NB4 (cell line): ENCODE measurements at regions not wholly inside any gene's neighbourhood (a gene's known extent, or its start where the extent isn't known, plus 50 kb on each side); places are given as distances from the start of the nearest gene placed in this dataset.

Experiments
- MYC ChIP-seq: IDR thresholded peaks from 2 replicates; pipeline ENCODE4 v1.6.1; 2011; ENCODE audit warnings: low read depth, low read length
- POLR2A ChIP-seq: IDR thresholded peaks from 2 replicates; pipeline ENCODE4 v1.6.1; 2011; ENCODE audit warnings: mild to moderate bottlenecking; ENCODE audit not compliant: insufficient read length; ENCODE audit errors: extremely low read depth
- TF ChIP-seq, protein P1 (sequence below): IDR thresholded peaks from one replicate; pipeline ENCODE4 v1.5.1; 2012; ENCODE audit warnings: low read depth, low read length
- TF ChIP-seq, protein P2 (sequence below): IDR thresholded peaks from 2 replicates; pipeline ENCODE4 v1.6.1; 2011; ENCODE audit warnings: low read depth, low read length

DNA sequence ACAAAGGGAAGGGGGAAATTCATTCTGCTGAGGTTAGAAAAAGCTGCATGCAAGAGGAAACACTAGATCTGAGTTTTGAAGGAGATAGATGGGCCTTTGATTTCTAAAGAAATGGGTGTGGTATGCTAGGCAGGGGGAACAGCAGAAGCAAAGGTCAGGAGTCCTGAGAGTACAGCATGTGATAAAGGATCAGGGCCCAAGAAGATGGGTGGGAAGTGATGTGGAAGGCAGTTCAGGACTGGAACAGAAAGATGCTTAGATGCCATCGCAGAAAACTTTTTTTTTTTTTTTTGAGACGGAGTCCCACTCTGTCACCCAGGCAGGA lies 126.2 kb downstream of the ALDH8A1 start:
- TF ChIP-seq, protein P1, sequence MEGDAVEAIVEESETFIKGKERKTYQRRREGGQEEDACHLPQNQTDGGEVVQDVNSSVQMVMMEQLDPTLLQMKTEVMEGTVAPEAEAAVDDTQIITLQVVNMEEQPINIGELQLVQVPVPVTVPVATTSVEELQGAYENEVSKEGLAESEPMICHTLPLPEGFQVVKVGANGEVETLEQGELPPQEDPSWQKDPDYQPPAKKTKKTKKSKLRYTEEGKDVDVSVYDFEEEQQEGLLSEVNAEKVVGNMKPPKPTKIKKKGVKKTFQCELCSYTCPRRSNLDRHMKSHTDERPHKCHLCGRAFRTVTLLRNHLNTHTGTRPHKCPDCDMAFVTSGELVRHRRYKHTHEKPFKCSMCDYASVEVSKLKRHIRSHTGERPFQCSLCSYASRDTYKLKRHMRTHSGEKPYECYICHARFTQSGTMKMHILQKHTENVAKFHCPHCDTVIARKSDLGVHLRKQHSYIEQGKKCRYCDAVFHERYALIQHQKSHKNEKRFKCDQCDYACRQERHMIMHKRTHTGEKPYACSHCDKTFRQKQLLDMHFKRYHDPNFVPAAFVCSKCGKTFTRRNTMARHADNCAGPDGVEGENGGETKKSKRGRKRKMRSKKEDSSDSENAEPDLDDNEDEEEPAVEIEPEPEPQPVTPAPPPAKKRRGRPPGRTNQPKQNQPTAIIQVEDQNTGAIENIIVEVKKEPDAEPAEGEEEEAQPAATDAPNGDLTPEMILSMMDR: no peak
- TF ChIP-seq POLR2A (no peak), MYC (no peak)
- TF ChIP-seq, protein P2, sequence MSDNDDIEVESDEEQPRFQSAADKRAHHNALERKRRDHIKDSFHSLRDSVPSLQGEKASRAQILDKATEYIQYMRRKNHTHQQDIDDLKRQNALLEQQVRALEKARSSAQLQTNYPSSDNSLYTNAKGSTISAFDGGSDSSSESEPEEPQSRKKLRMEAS: no peak
